Esophagus squamous epithelium (tissue), 4 donors: ENCODE measurements at regions not wholly inside any gene's neighbourhood (a gene's known extent, or its start where the extent isn't known, plus 50 kb on each side); places are given as distances from the start of the nearest gene placed in this dataset.

Experiments
- POLR2A ChIP-seq, 4 donors: fragments of 450-650 bp; IDR thresholded peaks; one replicate each; pipeline ENCODE4 v1.6.1; 2017; ENCODE audit warnings: antibody characterized with exemption in 4 of 4, mild to moderate bottlenecking in 4 of 4, moderate library complexity in 3 of 4
- TF ChIP-seq, protein P1 (sequence below), 6 experiments: fragments of 450-650 bp in 4 of 6; fragments of 200-600 bp in 2 of 6; sonication (generic) in 2 of 6; IDR thresholded peaks; one replicate each; pipeline ENCODE4 v1.5.1; 2016 to 2019; ENCODE audit warnings: antibody characterized with exemption in 6 of 6, mild to moderate bottlenecking in 4 of 6, moderate library complexity in 4 of 6

DNA sequence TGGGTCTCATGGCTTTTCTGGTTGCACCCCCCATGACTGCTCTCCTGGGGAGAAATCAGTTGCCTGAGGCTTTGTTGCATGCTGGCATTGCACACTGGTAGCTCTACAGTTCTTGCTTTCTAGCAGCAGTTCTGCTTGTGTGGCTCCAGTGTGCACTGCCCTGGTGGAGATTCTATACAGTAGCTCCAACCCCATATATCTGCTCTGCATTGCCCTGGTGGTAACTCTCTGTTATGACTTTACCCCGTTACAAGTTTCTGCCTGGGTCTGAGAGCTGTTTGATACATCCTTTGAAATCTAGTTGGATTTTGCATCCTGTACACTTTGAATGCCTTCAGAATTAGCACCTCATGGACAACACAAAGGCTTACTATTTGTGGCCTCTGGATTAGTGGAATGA lies 241.4 kb upstream of the EPHA5 start:
- TF ChIP-seq, protein P1, sequence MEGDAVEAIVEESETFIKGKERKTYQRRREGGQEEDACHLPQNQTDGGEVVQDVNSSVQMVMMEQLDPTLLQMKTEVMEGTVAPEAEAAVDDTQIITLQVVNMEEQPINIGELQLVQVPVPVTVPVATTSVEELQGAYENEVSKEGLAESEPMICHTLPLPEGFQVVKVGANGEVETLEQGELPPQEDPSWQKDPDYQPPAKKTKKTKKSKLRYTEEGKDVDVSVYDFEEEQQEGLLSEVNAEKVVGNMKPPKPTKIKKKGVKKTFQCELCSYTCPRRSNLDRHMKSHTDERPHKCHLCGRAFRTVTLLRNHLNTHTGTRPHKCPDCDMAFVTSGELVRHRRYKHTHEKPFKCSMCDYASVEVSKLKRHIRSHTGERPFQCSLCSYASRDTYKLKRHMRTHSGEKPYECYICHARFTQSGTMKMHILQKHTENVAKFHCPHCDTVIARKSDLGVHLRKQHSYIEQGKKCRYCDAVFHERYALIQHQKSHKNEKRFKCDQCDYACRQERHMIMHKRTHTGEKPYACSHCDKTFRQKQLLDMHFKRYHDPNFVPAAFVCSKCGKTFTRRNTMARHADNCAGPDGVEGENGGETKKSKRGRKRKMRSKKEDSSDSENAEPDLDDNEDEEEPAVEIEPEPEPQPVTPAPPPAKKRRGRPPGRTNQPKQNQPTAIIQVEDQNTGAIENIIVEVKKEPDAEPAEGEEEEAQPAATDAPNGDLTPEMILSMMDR (IDR thresholded peaks at IDR 0.05): no peak
- no peak for TF ChIP-seq POLR2A (IDR thresholded peaks at IDR 0.05)
